HuH-7 (cell line): ENCODE measurements at regions not wholly inside any gene's neighbourhood (a gene's known extent, or its start where the extent isn't known, plus 50 kb on each side); places are given as distances from the start of the nearest gene placed in this dataset.
"Not testable (repeated sequence)": the region's sequence is repeated elsewhere in the genome, so short reads cannot be mapped to it uniquely, and the experiment has no call there.

Experiments
- DNase-seq: peaks from one replicate; pipeline ENCODE4 v3.0.0; 2011; ENCODE audit warnings: low spot score

- DNase-seq = not testable (repeated sequence)
These were observed 279.9 kb downstream of the PLS3 start for GRCh38 chrX:115840729-115841409.

GRCh38 chrX:115850986-115851385 is 290.0 kb downstream of the PLS3 start:
- DNase-seq = not testable (repeated sequence)

- not testable (repeated sequence) for DNase-seq
These were observed 292.3 kb downstream of the PLS3 start for GRCh38 chrX:115853260-115853659.

GRCh38 chrX:115881170-115881569 is 289.4 kb upstream of the AGTR2 start:
- DNase-seq = not testable (repeated sequence)

- DNase-seq = not testable (repeated sequence)
These were observed 286.4 kb upstream of the AGTR2 start for GRCh38 chrX:115884121-115884520.

- not testable (repeated sequence) for DNase-seq
These were observed 282.5 kb upstream of the AGTR2 start for GRCh38 chrX:115888041-115888440.

GRCh38 chrX:115888519-115888918 is 282.0 kb upstream of the AGTR2 start:
- DNase-seq = not testable (repeated sequence)

GRCh38 chrX:115889121-115889890 is 281.2 kb upstream of the AGTR2 start:
- DNase-seq = no peak

GRCh38 chrX:115892056-115892708 is 278.4 kb upstream of the AGTR2 start:
- no peak for DNase-seq

GRCh38 chrX:115892787-115893671 is 277.5 kb upstream of the AGTR2 start:
- peak; percentile 85 for DNase-seq

- DNase-seq = peak; percentile 61
These were observed 276.5 kb upstream of the AGTR2 start for GRCh38 chrX:115894087-115894486.

GRCh38 chrX:115895678-115896329 is 274.7 kb upstream of the AGTR2 start:
- DNase-seq = no peak

GRCh38 chrX:115896362-115896761 is 274.2 kb upstream of the AGTR2 start:
- DNase-seq = no peak

GRCh38 chrX:115897956-115898355 is 272.6 kb upstream of the AGTR2 start:
- DNase-seq = no peak

GRCh38 chrX:115898382-115899001 is 272.1 kb upstream of the AGTR2 start:
- no peak for DNase-seq

- no peak for DNase-seq
These were observed 270.1 kb upstream of the AGTR2 start for GRCh38 chrX:115900425-115900824.

- DNase-seq = no peak
These were observed 269.3 kb upstream of the AGTR2 start for GRCh38 chrX:115901241-115901640.

GRCh38 chrX:115902995-115903394 is 267.5 kb upstream of the AGTR2 start:
- DNase-seq = no peak

- no peak for DNase-seq
These were observed 264.3 kb upstream of the AGTR2 start for GRCh38 chrX:115906276-115906675.

GRCh38 chrX:115906881-115907280 is 263.7 kb upstream of the AGTR2 start:
- no peak for DNase-seq

GRCh38 chrX:115909017-115909416 is 261.5 kb upstream of the AGTR2 start:
- DNase-seq = no peak
